ENCODE measurements at regions not wholly inside any gene's neighbourhood (a gene's known extent, or its start where the extent isn't known, plus 50 kb on each side); places are given as distances from the start of the nearest gene placed in this dataset.

DNA sequence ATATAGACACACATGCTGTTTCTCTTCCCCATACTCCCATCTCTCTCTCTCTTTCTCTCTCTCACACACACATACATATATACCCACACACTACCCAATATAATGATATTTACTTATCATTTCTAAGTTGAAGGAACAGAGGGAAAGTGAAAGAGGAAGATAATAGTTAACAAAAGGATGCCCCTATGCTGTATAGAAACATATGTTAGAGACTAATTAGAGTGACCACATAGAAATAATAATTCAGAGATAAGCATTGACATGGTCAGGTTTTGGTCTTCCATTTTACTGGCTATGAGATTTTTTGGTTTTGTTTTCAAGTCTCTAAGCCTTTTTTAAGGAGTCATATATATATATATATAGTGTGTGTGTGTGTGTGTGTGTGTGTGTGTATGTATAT is 445.7 kb upstream of the CHORDC1 start:
- H3K27ac ChIP-seq (ENCODE audit: low read length) = no peak overlapping the region
- BruUV-seq (replicated peaks) = no TSS peak

DNA sequence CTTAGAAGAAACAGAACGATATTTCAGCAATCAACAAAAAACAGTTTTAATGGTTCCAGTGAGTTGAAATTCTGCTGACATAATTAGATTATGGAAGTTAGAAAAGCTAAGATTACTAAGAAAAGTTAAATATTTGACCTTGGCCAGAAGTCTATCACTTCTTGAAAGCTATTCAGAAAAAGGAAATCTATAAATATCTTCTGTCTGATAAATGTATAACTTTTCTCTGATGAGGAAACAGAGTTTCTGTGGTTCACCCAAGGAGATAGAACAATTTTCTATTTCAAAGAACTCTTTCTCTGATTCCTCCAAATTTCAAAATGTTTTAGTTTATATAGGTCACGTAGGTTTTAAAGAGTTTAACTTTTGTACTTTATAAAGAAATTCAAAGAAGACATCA is 438.4 kb upstream of the CHORDC1 start:
- Histone ChIP-seq H3K9me3 (ENCODE audit: control insufficient read depth, insufficient read depth, low read depth, low read length) (peaks cover 3% of the 10 kb centered on the region; the same call in 1 of the 2 replicates), H3K27ac (ENCODE audit: low read length) (no peak overlapping the region), H3K4me1 (ENCODE audit: control insufficient read depth, insufficient read depth, low read length) (no peaks in the 10 kb centered on the region), H3K36me3 (ENCODE audit: control insufficient read depth, insufficient read depth, low read length) (no peaks in the 10 kb centered on the region), H3K27me3 (ENCODE audit: control insufficient read depth, insufficient read depth, low read length) (no peaks in the 10 kb centered on the region), H3K4me3 (ENCODE audit: low read depth in 2 of 2, low read length in 2 of 2) (no peak overlapping the region)
- no TSS peak for BruUV-seq (replicated peaks)
- ChIA-PET POLR2A (no interaction called here), CTCF (no interaction called here)
- ATAC-seq (no peak), DNase-seq (ENCODE audit: low read depth, low spot score) (no peak)
- in situ Hi-C loops (cut with HindIII; ENCODE audit: low pct_unique_long_range_greater_than_20kb, low sequenced_read_pairs) = no loop called here
- no peak for TF ChIP-seq TCF7L2 (IDR thresholded peaks at IDR 0.05; ENCODE audit: low read depth, low read length)
- intact Hi-C loops (cut with micrococcal nuclease; ENCODE audit: unreplicated experiment) = no loop called here

More for the DNA sequence above, 445.7 kb upstream of the CHORDC1 start:
- TF ChIP-seq, protein P1, sequence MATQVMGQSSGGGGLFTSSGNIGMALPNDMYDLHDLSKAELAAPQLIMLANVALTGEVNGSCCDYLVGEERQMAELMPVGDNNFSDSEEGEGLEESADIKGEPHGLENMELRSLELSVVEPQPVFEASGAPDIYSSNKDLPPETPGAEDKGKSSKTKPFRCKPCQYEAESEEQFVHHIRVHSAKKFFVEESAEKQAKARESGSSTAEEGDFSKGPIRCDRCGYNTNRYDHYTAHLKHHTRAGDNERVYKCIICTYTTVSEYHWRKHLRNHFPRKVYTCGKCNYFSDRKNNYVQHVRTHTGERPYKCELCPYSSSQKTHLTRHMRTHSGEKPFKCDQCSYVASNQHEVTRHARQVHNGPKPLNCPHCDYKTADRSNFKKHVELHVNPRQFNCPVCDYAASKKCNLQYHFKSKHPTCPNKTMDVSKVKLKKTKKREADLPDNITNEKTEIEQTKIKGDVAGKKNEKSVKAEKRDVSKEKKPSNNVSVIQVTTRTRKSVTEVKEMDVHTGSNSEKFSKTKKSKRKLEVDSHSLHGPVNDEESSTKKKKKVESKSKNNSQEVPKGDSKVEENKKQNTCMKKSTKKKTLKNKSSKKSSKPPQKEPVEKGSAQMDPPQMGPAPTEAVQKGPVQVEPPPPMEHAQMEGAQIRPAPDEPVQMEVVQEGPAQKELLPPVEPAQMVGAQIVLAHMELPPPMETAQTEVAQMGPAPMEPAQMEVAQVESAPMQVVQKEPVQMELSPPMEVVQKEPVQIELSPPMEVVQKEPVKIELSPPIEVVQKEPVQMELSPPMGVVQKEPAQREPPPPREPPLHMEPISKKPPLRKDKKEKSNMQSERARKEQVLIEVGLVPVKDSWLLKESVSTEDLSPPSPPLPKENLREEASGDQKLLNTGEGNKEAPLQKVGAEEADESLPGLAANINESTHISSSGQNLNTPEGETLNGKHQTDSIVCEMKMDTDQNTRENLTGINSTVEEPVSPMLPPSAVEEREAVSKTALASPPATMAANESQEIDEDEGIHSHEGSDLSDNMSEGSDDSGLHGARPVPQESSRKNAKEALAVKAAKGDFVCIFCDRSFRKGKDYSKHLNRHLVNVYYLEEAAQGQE (IDR thresholded peaks at IDR 0.05; ENCODE audit: insufficient read depth in 1 of 2, low read depth in 2 of 2, low read length in 1 of 2) = no peak
- TF ChIP-seq POLR2AphosphoS5 (IDR thresholded peaks at IDR 0.05; ENCODE audit: low read depth, low read length) (no peak), SIN3A (IDR thresholded peaks at IDR 0.05; ENCODE audit: borderline replicate concordance, insufficient read depth, low read depth, low read length) (no peak), TCF7L2 (IDR thresholded peaks at IDR 0.05; ENCODE audit: low read depth, low read length) (no peak)
- TF ChIP-seq, protein P2, sequence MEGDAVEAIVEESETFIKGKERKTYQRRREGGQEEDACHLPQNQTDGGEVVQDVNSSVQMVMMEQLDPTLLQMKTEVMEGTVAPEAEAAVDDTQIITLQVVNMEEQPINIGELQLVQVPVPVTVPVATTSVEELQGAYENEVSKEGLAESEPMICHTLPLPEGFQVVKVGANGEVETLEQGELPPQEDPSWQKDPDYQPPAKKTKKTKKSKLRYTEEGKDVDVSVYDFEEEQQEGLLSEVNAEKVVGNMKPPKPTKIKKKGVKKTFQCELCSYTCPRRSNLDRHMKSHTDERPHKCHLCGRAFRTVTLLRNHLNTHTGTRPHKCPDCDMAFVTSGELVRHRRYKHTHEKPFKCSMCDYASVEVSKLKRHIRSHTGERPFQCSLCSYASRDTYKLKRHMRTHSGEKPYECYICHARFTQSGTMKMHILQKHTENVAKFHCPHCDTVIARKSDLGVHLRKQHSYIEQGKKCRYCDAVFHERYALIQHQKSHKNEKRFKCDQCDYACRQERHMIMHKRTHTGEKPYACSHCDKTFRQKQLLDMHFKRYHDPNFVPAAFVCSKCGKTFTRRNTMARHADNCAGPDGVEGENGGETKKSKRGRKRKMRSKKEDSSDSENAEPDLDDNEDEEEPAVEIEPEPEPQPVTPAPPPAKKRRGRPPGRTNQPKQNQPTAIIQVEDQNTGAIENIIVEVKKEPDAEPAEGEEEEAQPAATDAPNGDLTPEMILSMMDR (IDR thresholded peaks at IDR 0.05) = no peak
- DNase-seq (ENCODE audit: low read depth, low spot score) = no peak
- in situ Hi-C loops (cut with HindIII; ENCODE audit: low pct_unique_long_range_greater_than_20kb, low sequenced_read_pairs) = no loop called here
- Histone ChIP-seq H3K4me3 (ENCODE audit: low read depth in 2 of 2, low read length in 2 of 2) (no peak overlapping the region), H3K36me3 (ENCODE audit: control insufficient read depth, insufficient read depth, low read length) (no peaks in the 10 kb centered on the region), H3K4me1 (ENCODE audit: control insufficient read depth, insufficient read depth, low read length) (no peaks in the 10 kb centered on the region), H3K9me3 (ENCODE audit: control insufficient read depth, insufficient read depth, low read depth, low read length) (no peaks in the 10 kb centered on the region), H3K27me3 (ENCODE audit: control insufficient read depth, insufficient read depth, low read length) (no peaks in the 10 kb centered on the region)
- ChIA-PET CTCF (no interaction called here), POLR2A (no interaction called here)
- intact Hi-C loops (cut with micrococcal nuclease; ENCODE audit: unreplicated experiment) = no loop called here
- ATAC-seq = no peak

GRCh38 chr11:90656171-90656570 is 433.3 kb upstream of the CHORDC1 start:
- POLR2A ChIA-PET = no interaction called here
- intact Hi-C loops (cut with micrococcal nuclease; ENCODE audit: unreplicated experiment) (no loop called here), in situ Hi-C loops (cut with HindIII; ENCODE audit: low pct_unique_long_range_greater_than_20kb, low sequenced_read_pairs) (no loop called here)
- H3K36me3 ChIP-seq (ENCODE audit: control insufficient read depth, insufficient read depth, low read length) = no peaks in the 10 kb centered on the region
- DNase-seq (ENCODE audit: low read depth, low spot score) (no peak), ATAC-seq (no peak)
- BruUV-seq (replicated peaks) = no TSS peak
- TF ChIP-seq POLR2AphosphoS5 (IDR thresholded peaks at IDR 0.05; ENCODE audit: low read depth, low read length) (no peak), SIN3A (IDR thresholded peaks at IDR 0.05; ENCODE audit: borderline replicate concordance, insufficient read depth, low read depth, low read length) (no peak), TCF7L2 (IDR thresholded peaks at IDR 0.05; ENCODE audit: low read depth, low read length) (no peak)
- TF ChIP-seq, protein P1 (IDR thresholded peaks at IDR 0.05; ENCODE audit: insufficient read depth in 1 of 2, low read depth in 2 of 2, low read length in 1 of 2) = no peak
- TF ChIP-seq, protein P2 (IDR thresholded peaks at IDR 0.05) = no peak
- no peaks in the 10 kb centered on the region for H3K27me3 ChIP-seq (ENCODE audit: control insufficient read depth, insufficient read depth, low read length)
- CTCF ChIA-PET = no interaction called here
- H3K4me3 ChIP-seq (ENCODE audit: low read depth in 2 of 2, low read length in 2 of 2) = no peak overlapping the region
- peaks cover 3% of the 10 kb centered on the region; the same call in 1 of the 2 replicates for H3K9me3 ChIP-seq (ENCODE audit: control insufficient read depth, insufficient read depth, low read depth, low read length)
- no peaks in the 10 kb centered on the region for H3K4me1 ChIP-seq (ENCODE audit: control insufficient read depth, insufficient read depth, low read length)
- H3K27ac ChIP-seq (ENCODE audit: low read length) = no peak overlapping the region
